ENCODE measurements at regions not wholly inside any gene's neighbourhood (a gene's known extent, or its start where the extent isn't known, plus 50 kb on each side); places are given as distances from the start of the nearest gene placed in this dataset.

GRCh38 chr12:126742241-126742641 is 1524.7 kb upstream of the TMEM132C start:
- no peak for DNase-seq

- DNase-seq, result no peak
Observed at GRCh38 chr12:126747530-126748149, 1519.3 kb upstream of the TMEM132C start.

GRCh38 chr12:126752021-126752420 is 1514.9 kb upstream of the TMEM132C start:
- no peak for DNase-seq

DNA sequence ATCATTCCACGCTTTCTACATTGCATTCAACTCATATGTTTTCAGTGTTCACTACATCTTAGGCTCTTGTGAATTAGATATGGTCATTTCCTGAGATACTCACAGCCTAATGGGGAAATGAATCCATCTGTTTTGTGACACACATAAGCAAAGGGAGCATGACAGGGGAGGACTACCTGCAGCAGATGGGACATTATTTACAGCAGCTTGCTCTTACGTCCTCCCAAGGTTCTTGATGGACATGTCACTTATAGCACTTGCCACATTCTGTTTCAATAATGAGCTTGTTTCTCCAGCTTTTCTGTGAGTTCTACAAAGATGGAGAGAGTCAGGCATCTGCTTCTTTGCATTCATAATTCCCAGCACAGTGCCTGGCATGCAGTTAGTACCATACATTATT is 1509.6 kb upstream of the TMEM132C start:
- no peak for DNase-seq

GRCh38 chr12:126760092-126760491 is 1506.9 kb upstream of the TMEM132C start:
- no peak for DNase-seq

GRCh38 chr12:126761420-126761819 is 1505.5 kb upstream of the TMEM132C start:
- DNase-seq, result no peak

GRCh38 chr12:126762150-126762549 is 1504.8 kb upstream of the TMEM132C start:
- no peak for DNase-seq

DNA sequence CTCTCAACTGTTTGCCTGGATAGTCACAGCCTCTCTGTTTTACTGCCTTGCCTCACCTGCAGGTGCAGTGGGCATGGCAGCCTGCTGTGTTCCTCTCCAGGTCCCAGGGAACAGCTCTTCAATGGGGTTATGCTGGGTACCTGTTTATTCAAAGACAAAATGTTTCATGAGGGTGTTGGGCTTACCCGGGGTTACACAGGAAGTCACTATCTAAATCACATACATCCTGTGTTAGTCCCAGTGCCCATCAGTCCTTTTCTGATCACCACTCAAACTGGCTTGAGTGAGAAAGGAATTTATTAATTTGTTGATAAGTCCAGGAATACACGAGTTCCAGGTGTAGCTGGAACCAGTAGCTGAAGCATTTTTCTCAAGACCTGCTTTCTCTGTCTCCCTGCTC is 1503.6 kb upstream of the TMEM132C start:
- no peak for DNase-seq

- DNase-seq, result no peak
Observed at GRCh38 chr12:126767334-126767733, 1499.6 kb upstream of the TMEM132C start.

GRCh38 chr12:126768517-126768916 is 1498.5 kb upstream of the TMEM132C start:
- no peak for DNase-seq

- no peak for DNase-seq
Observed at GRCh38 chr12:126770188-126770587, 1496.8 kb upstream of the TMEM132C start.

DNA sequence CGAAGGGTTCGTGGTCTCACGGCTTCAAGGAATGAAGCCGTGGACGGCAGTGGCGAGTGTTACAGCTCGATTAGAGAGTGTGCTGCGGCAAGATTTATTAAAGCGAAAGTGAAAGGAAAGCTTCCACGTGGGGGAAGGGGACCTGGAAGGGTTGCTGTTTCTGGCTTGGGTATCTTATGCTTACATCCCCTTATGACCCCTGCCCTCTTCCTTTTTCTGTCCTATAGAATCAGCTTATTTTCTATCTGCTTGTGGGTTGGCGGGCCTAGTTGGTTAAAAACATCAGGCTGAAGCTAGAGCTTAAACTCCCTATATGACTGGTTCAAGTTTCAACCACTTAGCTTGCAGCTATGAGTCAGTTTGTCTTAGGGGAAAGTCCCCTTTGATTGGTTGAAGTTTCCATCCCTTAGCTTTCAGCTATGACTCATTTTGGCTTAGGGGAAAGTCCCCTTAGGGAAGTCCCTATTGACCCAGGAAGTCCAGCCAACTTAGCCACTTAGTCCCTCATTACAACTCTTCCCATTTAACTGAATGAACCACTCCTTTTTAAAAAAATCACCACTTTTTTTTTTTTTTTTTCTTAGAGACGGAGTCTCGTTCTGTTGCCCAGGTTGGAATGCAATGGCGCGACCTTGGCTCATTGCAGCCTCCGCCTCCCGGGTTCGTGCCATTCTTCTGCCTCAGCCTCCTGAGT is 1494.7 kb upstream of the TMEM132C start:
- no peak for DNase-seq

DNA sequence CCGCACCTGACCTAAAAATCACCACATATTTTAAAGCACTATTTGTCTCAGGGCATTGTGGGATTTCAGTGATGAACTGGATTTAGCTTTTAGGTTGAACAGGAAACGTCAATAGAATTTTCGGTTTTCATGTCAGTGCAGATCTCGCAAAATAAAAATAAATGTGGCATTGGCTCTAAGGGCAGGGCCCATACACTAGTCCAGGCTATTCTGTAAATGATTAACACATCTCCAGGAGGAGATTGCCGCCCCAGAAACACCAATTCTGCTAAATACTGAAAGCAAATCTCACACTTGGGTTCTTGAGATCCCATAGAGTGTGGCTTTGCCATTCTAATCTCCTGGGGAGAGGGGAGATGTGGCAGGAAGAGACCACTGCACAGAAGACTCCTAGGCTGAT is 1494.0 kb upstream of the TMEM132C start:
- DNase-seq, result no peak

GRCh38 chr12:126773491-126773890 is 1493.5 kb upstream of the TMEM132C start:
- no peak for DNase-seq

- DNase-seq, result no peak
Observed at GRCh38 chr12:126776026-126776655, 1490.8 kb upstream of the TMEM132C start.

- DNase-seq, result no peak
Observed at GRCh38 chr12:126780343-126780742, 1486.6 kb upstream of the TMEM132C start.

DNA sequence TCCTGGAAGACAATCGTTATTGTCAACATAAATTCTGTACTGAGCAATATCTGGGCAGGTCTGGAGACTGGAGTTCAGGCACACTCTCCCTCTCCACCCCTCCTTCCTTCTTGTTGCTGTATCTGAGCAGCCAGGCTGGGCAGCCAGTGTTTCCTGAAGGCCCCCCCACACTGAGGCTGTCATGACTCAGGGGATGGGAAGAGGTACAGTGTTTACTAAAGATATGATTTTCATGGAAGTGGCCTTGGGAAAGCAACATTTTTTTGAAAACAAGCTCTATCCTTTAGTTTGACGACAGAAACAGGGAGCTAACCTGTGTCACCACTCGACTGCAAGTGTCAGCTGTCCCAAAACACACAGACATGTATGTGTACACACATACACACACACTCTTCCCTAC is 1485.4 kb upstream of the TMEM132C start:
- DNase-seq, result no peak

DNA sequence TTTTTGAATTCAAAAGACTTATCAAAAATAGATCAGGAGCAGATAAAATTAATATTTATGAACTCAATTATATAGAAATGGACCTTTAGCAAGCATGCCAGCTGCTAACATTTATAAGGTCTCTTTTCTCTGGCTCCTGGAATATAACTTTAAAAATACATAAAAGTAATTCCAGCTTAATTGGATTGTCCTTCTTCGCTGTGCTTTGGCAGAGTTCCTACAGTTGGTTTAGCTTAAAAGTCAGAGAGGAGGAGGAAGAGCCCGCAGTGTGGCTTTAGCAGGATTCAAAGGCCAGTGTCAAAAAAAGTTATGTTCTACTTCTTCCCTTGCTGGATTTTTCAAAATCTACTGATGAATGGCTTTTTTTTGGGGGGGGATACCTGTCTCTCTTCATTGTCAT is 1484.9 kb upstream of the TMEM132C start:
- DNase-seq, result no peak

- DNase-seq, result peak; percentile 2
Observed at GRCh38 chr12:126784328-126784921, 1482.5 kb upstream of the TMEM132C start.

GRCh38 chr12:126789963-126790362 is 1477.0 kb upstream of the TMEM132C start:
- no peak for DNase-seq

DNA sequence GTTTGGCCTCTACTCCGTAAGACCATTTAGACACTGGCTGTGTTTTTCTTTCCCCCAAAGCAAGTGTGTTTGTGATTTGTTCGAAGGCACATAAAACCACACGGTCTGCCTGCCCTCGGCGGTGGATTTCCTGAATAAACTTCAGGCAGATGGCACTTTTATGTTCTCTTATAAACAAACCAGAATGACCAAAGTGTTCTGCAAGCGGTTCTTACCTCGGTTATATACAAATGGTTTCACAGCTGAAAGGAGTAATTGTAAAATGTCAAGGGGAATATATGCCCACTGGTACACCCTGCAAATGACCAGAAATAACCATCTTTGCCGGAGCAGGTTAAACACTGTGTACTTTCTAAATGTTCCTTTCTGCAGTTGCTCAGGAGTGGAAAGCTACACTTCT is 1475.8 kb upstream of the TMEM132C start:
- no peak for DNase-seq

GRCh38 chr12:126792411-126792810 is 1474.6 kb upstream of the TMEM132C start:
- no peak for DNase-seq

- DNase-seq, result no peak
Observed at GRCh38 chr12:126797525-126797924, 1469.4 kb upstream of the TMEM132C start.

GRCh38 chr12:126798449-126798848 is 1468.5 kb upstream of the TMEM132C start:
- no peak for DNase-seq

Data from NCI-H1048 (cell line).